GM19468 (cell line): ENCODE measurements at regions not wholly inside any gene's neighbourhood (a gene's known extent, or its start where the extent isn't known, plus 50 kb on each side); places are given as distances from the start of the nearest gene placed in this dataset.

Experiments
- ATAC-seq: cut with Tn5 transposase; IDR thresholded peaks from one replicate; pipeline ENCODE4 v1.9.1; 2021; ENCODE audit warnings: mild to moderate bottlenecking, moderate library complexity, moderate number of reproducible peaks; ENCODE audit not compliant: unreplicated experiment; ENCODE audit errors: extremely low read depth

DNA sequence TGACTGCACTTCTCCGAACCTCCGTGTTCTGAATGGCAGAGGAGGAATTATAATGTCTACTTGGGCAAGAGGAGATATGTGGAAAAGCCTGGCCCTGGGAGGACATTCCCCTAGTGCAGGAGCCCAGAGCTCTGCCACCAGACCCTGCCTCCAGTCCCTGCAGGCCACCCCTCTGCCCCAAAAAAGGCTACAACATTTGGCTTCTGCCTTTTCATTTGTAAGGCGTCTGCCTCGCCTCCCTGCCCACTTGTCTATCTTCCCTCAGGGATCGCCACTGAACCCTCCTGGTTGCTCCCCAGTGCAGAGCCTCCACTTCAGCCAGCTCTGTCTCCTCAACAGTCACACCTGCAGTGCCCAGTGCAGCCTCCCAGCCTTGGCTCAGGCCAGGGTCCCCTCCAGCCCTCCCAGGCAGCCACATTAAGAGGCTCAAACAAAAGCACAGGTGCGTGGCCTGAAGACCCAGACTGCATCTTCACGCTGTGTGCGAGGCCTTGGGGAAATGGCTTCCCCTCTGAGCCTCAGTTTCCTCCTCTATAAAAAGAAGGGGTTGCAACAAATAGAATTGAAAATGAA lies 125.9 kb upstream of the SMAD3 start:
- no peak for ATAC-seq

DNA sequence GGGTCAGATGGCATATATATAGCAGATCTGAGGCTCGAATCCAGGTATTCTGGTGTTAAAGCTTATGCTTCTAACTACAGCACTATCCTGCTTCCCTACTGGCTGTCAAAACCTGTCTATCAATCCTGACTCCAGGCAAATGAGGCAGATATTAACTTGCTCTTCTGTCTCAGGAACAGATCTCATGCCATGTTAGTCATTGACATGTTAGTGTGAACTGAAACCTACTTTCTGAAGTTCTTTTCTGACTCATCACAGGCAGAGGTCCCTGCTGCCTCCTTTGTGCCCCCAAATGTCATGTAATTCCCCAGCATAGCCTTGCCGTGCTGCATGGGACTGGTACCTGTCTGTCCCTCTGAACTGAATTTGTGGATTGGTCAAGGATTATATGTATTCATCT lies 125.0 kb upstream of the SMAD3 start:
- ATAC-seq = no peak

DNA sequence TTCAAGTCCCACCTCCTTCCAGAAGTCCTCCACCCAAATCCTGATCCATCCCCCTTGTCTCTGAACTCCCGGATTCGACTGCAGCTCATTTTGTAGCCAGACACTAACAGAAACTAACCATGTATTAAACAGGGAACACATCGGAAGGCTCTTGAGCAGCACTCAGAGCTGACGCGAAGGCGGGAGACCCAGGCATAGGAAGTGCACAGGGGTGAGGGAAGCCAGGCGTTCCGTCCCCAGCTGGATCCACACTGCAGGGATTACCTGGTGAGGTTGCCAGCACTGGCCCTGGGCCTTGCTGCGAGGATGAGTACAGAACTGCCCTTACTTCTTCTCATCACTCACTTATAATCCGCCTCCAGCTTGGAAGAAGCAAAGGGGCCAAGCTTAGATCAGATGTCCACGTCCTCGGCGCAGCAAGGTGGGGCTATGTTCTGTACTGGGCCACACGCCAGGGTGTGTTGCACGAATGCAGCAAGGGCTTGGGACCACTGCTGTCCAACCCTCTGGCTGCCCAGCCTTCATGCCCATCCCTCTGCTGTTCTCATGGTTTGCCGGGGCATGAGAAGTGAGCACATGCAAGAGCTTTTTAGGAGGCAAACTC lies 124.2 kb upstream of the SMAD3 start:
- ATAC-seq = no peak

DNA sequence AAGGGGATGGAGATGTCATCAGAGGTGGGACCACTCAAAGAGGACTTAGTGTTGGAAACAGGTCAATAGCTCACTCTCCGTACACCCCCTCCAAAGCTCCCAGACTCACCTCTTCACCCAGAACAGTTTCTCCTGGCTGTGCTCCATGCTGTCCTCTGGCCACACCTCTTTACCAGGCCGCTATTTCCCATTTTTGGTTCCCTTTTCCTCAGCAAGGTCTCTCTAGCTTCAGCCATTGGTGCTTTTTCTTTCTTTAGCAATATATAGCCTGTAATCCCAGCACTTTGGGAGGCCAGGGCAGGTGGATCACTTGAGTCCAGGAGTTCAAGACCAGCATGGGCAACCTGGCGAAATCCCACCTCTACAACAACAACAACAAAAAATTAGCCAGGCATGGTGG lies 123.6 kb upstream of the SMAD3 start:
- no peak for ATAC-seq

DNA sequence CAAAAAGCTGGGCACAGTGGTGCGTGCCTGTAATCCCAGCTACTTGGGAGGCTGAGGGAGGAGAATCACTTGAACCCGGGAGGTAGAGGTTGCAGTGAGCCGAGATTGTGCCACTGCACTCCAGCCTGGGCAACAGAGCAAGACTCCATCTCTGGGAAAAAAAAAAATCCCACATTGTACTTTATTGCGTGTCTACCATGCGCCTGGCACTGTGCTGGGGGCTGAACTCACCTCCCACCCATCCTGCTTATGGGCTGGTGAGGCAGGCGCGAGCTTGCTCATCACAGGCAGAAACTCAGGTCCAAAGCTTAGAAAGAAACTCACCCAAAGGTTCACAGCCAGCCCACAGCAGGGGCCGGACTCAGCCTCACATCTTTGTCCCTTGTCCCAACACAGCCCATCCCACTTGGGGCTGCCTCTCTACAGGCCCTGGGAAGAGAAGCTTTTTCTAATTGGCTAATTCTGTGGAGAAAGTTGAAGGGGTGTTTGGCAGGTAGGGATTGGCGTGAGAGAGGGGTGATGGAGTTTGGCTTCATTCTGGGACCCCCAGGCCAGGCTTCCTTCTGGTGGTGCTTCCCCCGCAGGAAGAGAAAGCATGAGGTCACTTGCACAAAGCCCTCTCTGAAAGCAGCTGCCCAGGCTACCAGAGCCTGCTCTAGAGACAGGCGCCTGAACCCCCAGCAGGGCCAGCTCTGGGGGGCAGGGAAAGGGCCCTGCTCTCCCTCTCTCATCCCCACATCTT lies 122.6 kb upstream of the SMAD3 start:
- ATAC-seq = no peak

DNA sequence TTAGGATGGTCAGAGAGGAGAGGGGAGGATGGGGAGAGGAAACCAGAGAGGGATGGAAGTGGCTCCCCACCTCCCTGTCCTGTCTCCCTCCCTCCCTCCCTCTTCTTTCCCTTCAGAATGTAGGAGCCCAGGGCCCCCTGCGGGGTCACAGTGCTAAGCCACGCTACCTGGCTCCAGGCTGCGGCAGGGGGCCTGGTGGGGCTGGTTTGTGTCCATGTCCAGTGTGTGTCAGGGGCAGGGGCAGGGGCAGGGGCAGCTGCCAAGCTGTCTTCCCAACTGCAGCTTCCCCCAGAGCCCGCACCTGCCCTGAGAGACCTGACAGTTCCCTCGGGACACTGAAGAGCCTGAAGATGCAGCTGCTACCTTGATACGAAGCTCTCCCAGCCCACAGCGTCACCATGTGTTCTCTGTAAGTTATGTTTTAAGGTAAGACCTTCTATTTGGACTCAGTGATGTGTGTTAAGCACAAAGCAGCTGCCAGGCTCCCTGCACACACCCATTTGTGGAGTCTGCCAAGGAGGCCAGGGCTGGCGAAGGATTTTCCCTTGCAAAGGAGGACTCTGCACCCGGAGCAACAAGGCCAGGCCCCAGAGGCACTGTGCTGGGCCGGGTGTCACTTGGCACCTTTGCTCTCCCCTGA lies 121.8 kb upstream of the SMAD3 start:
- ATAC-seq = no peak

DNA sequence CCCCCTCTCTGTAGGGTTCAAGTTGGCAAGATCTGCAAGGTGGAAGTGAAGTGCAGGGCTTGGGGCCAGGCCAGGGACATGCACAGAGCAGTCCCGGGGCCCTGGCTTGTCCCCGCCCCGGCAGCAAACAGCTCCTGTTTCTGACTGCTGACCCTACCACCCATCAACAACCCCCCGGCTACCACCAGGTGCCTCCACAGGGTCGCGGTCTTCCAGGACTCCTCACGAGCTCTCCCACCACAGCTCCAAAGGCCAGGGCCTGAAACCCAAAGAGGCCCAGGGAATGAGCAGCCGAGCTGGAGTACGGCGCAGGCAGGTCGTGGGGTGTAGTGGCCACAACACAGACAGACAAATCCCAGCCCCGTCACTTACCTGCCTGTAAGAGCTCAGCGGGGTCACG lies 121.3 kb upstream of the SMAD3 start:
- ATAC-seq = no peak

DNA sequence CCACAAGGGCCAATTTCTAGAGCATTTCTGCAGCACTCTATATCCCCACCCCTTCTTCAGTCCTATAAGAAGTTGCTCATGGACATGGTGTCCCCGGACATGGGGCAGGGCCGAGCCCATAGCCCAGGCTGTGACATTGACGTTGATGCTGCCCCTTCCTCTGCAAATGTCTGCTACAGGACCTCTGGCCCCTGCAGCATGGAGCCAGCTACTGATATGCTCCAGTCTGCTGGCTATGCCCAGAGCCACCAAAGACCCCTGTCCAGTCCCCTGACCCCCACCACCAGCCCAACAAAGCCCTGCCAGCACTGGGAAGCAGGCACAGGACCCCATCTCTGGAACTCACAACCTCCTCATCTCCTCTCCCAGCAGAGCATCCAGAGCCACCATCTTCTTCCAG lies 120.1 kb upstream of the SMAD3 start:
- no peak for ATAC-seq

DNA sequence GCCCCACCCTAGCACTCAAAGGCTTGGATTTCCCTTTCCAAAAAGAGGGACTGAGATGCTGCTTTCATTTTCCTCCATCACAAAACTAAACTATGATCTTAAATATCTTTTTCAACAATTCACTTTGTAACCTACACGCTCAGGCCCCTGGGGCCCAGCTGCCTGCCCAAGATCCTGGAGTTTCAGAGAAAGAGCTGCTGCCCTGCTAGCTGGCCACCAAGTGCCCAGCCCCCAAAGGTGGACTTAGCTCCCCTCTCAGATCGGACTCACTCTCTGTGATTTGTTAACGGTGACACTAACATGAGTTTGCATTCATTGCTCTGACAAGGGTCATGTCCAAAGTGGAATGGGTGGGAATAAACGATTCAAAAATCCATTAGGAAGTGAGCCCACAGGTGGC lies 119.6 kb upstream of the SMAD3 start:
- no peak for ATAC-seq

DNA sequence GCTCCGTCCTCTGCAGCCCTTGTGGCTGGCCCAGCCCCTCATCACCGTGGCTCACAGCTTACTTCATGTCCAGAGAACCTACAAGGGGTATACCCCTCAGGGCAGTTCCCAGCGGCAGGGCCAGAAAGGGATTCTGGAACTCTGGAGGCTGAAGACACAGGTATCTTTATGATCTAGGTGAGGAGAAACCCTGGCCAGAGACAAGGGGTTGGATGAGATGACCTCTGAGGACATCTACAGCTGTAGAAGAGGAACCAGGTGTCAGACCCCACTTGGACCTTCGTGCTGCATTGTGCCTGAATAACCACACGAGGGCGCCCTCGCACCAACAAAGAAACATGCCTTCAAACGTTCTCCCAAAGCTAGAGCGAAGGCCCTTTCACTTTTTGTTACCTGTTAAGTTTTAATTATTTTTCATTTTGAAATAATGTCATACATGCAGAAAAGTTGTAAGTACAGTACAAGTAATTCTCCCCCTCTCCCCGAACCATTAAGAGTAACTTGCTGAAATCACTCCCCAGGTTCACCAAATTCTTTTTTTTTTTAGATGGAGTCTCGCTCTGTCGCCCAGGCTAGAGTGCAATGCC lies 118.7 kb upstream of the SMAD3 start:
- no peak for ATAC-seq

DNA sequence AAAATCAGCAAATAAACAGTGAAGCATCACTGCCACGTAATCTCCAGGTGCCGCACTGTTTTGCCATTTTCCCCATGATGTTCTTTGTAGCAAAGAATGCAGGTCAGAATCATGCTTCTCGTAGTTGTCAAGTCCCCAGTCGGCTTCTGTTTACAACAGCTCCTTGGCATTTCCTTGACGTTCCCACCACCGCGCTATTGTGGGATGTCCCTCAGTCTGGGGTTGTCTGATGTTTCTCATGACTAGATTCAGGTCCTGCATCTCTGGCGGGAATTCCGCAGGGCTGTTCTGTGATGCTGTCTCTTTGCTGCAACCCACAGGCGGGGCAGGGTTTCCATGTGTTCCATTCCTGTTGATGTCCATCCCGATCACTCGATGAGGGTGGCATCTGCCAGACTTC lies 117.9 kb upstream of the SMAD3 start:
- no peak for ATAC-seq

DNA sequence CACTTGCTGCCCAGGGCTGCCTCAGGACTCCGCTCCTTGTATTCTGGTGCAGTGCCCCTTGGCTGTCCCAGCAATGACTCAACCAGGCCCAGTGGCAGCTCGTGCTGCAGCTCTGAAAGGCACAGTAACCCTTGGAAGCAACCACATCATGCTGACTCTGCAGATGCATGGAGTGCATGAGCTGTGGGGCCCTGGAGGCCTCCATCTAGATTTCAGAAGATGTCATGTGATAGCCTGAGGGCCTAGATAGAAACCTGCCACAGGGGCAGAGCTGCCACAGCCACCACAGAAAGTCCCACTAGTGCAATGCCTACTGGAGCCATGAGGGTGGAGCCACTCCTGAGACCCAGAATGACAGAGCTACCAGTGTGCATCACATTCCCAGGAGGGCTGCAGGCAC lies 117.1 kb upstream of the SMAD3 start:
- ATAC-seq = no peak

DNA sequence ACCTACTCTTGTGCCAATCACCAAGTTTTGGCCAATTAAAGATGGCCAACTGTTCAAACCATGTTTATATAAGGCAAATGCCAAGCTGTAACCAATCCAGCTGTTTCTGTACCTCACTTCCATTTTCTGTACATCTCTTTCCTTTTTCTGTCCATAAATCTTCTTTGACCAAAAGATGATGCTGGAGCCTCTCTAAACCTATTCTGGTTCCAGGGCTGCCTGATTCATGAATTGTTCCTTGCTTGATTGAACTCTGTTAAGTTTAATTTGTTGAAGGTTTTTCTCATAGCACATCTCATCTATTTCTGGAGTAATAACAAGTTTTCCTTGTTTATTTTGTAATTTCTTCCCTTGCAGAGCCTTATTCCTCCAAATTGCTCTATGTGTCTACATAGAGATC lies 115.3 kb upstream of the SMAD3 start:
- no peak for ATAC-seq

DNA sequence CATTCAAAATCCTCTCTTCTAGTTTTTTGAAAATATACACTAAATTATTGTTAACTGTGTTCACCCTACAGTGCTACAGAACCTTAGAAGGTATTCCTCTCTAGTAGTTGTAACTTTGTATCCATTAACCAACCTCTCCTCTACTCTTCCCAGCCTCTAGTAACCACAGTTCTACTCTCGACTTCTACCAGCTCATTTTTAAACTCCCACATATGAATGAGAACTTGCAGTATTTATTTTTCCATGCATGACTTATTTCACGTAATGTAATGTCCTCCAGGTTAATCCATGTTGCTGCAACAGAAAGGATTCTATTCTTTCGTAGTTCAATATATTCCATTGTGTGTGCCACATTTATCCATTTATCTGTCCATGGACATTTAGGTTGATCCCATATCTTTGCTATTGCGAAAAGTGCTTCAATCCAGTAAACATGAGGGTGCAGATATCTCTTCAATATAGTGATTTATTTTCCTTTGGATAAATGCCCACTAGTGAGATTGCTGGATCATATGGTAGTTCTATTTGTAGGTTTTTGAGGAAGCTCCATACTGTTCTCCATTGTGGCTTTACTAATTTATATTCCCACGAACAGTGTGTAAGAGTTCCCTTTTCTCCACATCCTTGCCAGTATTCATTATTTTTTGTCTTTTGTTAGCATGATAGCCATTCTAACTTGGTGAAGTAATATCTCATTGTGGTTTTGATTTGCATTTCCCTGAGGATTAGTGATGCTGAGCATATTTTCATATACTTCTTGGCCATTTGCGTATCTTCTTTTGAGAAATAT lies 113.7 kb upstream of the SMAD3 start:
- ATAC-seq = no peak

DNA sequence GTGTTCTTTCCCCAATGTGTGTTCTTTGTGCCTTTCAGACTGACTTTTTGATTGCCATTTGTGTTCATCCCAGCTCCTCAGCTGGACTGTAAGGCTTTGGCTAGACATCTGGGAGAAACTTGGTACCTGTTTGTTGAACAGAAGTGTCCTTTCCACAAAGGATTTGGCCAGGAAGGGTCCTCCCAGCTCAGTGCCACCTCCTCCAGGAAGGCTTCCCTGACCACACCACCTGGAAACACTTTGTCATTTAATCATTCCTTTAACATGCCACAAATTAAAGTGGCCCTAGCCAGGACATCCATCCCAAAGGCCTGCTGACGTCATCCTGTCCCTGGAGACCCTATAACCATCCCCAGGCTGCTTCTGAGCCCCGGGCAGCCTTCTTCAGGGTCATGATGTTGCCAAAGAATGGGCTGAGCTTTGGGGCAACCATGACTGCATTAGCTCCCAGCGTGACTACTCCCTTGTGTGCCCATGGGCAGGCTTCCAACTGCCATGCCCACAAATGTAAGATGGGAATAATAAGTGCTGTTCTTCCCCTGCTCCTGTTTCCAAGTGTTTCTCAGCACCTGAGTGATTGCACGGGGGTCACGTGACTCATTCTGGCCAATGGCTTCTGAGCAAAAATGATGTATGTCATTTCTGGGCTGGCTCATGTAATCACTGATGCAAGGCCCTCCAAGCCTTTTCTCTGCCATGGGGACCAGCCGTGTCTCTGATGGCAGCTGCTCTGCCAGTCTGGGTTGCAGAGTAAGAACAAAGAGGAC lies 112.5 kb upstream of the SMAD3 start:
- no peak for ATAC-seq

DNA sequence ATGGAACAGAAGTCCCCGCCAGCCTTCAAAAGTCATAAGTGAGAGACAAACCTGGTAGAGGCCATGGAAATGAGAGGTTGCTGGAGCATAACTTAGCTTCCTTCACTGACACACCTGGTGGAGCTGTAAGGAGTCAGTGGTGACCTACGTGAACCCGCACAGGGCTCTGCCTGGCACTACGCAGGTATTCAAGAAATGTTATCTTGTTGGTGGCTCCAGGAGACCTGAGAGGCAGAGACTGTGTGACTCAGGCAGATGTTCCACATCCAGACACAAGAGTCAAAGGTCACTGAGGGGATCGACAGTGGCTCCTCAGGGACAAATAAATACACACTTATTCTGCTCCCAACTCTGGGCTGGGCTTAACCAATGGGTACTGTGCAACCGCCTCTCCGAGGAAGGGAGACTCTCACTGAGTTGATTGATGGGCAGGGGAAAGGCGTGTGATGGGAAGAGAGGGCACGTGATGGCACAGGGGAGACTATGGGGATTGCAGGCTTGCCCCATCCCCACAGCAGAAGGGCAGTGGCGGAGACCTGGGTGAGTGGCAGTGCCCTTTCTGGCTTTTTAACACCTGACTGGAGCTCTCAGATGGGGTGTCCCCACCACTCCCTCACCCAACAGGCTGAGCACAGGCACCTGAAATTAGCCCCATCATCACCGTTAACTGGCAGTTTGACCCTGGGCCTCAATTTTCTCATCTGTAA lies 111.7 kb upstream of the SMAD3 start:
- no peak for ATAC-seq

DNA sequence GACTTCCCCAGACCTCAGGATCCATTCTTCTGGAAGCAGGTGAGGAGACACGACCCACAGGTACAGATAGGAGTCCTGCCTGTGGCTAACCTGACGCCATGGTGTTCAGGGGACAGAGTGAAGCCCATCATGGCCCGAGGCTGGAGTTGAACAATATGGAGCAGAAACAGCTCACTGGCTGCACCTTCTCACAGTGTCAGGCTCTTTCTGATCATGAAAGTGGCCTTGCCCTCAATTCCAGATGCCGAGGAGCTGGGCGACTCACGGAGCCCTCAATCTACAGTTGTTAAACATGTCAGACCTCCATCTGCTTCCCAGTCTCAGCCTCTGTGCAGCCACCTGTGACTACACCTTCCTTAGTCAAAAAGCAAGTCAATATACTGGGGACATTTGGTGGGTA lies 110.8 kb upstream of the SMAD3 start:
- no peak for ATAC-seq

DNA sequence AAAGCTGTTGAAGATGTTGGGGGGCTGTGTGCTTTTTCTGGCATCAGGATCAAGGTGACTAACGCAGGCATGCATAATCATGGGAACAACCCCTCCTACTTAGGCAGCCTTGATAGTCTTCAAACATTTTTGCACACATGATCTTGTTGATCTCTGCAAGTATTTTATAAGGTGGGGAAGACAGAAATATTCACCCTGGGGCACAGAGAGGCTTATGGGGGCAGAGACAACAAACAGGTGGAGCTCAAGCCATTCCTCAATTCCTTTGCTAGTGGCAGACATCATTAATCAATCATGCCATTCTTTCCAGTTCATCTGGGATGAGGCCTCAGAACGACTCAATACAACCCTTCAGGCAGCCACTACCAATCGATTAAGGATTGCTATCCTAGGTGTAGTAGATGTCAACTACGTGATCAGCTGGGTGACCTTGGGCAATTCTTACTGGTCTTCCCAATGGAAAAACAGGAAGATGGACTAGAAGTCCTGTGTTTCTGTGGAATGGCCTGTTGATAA lies 110.3 kb upstream of the SMAD3 start:
- ATAC-seq = no peak
